Hematopoietic multipotent progenitor cell (in vitro differentiated cells): ENCODE measurements at regions not wholly inside any gene's neighbourhood (a gene's known extent, or its start where the extent isn't known, plus 50 kb on each side); places are given as distances from the start of the nearest gene placed in this dataset. TPM values are rescaled to one million over a fixed set of nuclear protein-coding genes. Genes with fewer than 3 reads are reported as not detected.

ENCODE experiments used
- DNase-seq, 3 donors: peaks; one replicate each; pipeline ENCODE4 v3.0.0-alpha.2; 2011 to 2015; ENCODE audit warnings: low read depth in 2 of 3, low spot score in 2 of 3
- small RNA-seq: library from RNA; depleted of rRNA; stranded (forward); fragments of <200 nt; gene quantifications from one replicate; pipeline ENCODE3, GENCODE V24; 2012

DNA sequence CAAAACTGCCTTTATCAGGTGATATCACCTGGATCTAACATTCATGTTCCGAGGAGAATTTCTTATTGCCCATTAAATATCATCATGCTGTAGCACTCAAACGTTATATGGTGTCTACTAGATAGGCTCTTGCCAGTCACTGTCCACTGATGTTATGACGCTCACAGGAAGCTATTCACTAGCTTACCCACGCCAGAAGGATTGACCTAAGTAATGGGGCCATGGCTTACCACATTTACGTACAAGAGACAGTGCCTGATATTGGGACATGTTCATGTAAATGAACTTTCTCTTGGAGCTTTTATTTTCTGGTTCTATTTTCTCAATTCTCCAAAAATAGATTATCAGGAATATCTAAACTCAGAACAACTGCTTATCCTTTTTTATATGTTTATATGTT is 91.7 kb upstream of the NAALADL2 start:
- no peak for DNase-seq

DNA sequence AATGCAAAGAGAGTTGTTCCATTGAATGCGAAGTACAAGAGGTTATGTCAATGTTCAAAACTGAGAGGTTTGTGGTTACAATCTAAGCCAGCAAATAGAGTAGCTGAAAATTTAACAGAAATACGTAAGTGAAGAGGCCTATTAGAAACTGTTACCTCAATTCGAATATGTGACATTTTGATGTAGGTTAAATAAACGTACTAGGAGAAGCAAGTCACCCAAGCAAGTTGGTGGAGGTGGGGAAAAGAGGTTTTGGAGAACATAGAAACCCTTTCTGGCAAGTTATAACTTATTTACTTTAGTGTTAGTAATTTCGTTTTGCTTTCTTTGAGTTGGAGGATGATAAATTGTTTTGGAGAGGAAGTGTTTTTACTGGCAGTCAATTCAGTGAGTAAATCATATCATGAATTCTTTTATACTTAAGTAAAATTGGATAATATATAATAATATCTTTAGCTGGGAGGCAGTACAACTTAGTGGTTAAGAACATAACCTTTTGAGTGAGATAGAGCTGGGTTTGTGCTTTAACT is 91.2 kb upstream of the NAALADL2 start:
- DNase-seq = peak in 1 of 3 donors; percentile 3

DNA sequence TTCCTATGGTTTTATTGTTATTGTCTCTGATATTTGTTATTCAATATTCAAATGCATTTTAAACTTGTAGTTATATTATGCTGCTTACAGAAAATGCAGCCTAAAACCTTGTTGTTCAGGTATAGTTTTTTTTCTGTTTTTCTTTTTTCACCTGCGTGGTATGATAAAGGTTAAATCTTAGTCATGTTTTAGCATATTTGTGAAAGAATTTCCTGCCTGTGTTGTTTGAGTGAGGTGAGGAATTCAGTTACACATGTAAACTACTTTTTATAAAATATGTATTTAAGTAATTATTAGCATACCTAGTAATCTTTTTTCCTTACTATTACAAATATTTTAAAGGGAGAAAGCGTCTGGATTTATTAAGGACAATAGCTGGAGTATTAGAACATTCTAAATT is 90.0 kb upstream of the NAALADL2 start:
- DNase-seq = no peak

DNA sequence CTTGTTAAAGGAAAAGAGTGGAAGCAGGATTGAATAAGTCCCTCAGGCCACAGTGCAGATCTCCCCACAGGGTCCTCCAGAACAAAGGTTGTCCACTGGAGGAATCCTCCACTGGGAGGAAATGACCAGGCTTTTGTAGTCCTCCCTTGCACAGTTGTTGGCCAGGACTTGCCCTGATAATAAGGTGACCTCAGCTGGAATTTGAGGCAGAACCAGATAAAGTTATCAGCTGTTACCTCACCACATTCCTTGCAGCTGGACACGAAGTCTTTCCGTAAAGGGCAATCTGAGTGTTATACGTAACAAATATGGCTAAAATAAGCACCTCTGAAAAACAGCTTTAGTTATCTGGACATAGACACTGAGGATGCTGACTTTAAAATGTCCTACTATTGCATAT is 83.5 kb upstream of the NAALADL2 start:
- DNase-seq = no peak

DNA sequence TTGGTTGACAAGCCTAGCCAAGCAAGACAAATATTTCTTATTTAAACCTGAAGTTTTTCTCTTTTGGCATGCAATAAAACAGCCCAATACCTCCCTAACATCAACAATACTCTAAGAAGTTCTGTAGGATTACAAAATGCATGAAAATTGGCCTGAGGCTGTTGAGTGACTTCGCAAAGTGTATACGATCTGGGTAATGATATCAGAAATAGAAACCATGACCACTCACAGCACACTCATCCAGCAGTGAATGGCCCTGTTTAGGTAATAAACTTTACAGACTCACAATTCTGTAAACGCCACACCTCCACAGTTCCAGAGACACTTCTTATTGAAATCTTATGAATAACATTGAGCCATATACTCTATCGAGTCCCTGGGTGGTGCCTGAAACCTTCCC is 83.0 kb upstream of the NAALADL2 start:
- no peak for DNase-seq

DNA sequence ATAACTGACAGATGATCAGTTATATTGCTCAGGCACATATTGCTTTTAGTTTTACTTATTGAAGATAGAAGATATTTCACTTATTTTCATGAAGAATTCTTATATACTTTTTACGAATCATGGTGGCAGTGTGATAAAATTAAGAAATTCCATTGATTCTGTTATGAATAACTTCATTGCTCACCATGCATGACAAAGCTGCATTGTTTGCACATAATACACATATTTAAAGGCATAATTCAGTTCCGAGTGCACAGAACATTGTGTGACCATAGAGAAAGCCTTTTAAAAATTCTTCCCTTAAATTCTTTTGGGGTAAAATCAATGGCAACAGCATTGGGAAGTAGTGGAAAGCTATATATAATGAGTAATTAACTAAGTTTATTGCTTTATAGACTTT is 82.5 kb upstream of the NAALADL2 start:
- no peak for DNase-seq

DNA sequence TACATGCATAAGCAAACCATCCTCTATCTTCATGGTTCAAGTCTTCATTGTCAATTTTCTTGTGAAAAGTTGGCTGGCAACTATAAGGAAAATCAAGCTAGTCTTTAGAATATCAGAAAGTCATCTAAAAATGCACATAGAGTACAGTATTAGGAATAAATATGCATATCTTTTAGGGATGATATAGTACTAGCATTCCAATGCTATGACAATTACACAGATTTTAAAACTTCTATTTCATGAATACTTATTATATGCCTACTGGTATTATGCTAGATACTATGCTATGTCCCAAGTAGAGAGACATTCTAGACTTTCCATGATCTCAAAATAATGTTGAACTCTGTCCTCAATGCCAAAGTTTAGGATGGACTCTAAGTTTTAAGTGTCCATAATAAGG is 81.3 kb upstream of the NAALADL2 start:
- DNase-seq = no peak

DNA sequence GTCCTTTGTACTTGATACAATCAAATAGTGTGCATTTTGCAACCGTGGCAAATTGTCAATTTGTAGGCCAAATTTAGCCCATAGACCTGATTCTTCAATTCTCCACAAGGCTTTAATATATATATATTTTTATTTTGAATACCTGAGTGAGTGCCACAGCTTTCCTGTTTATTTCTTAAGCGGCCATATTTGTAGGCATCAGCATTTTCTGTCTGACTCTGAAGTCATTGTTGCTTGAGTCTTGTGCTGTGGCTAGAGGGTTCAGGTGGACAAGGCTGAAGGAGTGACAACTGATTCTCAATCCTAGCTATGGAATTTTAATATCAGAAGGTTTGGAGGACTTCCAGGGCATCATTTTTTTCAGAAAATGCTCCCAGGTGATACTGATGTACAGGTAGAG is 75.6 kb upstream of the NAALADL2 start:
- no peak for DNase-seq

DNA sequence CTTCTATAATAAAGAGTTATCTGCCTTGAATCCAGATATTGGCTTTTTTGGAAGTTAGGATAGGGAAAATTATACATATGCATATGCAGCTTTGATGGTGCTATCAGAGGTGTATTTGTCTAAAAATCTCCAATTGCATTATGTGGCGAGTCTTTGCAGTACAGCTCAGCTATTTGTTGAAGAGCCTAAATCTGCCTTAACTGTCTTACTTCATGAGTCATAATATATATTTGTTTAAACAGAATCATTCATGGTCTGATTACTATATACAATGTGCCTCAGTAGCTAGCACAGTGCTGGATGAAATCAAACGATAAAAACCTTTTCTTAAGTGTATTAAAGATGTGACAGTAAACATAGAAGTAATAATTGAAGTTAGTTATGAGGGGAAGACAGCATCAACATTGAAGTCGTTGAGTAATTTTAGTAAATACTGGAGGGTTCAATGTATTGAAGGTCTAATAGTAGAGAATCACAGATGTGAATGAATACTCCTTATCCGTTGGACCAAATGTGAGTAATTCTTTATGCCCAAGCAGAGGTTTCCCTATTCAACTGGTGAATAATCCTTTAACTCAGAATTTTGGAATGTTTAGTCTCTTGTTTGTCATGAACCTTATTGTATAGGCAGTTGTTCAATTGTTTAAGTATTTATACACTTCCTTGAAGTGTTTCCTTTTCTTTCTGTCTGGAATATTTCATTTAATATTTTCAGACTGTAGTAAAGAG is 74.8 kb upstream of the NAALADL2 start:
- no peak for DNase-seq

DNA sequence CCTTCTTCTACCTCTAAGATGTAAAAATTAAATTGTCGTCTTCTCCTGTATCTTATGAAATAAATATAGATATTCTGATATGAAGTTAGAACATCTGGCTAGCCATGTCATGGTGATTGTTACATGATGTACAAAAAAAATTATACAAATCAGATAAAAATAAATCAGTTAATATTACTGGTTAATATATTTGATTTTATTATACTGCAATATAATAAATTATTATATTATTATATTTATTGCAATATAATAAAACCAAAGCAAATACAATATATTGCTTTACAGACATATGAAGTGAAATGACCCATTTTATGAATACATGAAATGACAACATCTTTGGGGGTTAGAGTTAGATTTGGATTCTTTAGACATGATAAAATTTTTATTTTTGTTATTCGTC is 72.3 kb upstream of the NAALADL2 start:
- DNase-seq = no peak

DNA sequence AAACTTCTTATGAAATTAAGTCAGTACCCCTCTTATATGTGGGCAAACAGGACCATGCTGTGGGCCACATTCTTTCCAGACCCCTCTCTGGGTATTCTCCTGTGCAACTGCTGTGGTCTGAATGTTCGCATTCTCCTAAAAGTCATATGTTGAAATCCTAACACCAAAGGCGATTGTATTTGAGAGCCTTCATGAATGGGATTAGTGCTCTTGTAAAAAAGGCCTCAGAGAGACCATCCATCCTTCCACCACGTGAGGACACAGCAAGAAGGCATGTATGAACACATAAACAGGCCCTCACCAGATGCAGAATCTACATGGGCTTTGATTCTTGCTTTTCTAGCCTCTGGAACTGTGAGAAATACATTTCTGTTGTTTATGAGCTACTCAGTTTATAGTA is 68.0 kb upstream of the NAALADL2 start:
- no peak for DNase-seq

DNA sequence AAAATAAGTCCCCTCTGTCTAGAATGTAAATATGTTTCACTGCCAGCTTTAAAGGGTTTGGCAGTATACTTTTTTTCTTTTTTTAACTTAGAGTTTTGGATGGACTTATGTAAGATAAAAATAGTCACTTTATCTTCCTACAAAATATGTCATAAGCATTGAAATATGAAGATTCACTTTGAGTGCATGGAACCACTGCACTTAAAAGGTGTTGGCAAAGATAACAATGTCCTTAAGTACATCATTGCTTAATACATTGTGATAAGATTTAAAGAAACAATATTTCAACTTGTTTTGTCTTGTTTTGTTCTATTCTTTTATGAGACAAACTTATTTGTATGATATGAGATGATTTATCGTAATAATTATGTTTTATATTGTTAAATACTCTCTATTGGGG is 66.3 kb upstream of the NAALADL2 start:
- no peak for DNase-seq

Small RNAs in the stretch of these regions (small RNA-seq; reads per million reads assigned to genes)
- gene RN7SKP40 = not detected
